Liver (tissue), 7 donors: ENCODE measurements at regions not wholly inside any gene's neighbourhood (a gene's known extent, or its start where the extent isn't known, plus 50 kb on each side); places are given as distances from the start of the nearest gene placed in this dataset.

ENCODE experiments used
- DNase-seq: peaks from one replicate; pipeline ENCODE4 v3.0.0-alpha.2; 2017; ENCODE audit warnings: low spot score
- H3K27ac ChIP-seq, 2 donors: one replicate each; pipeline ENCODE4 v1.7.0; 2013; ENCODE audit warnings: inconsistent platforms in 2 of 2, low read length in 2 of 2, control low read depth in 1 of 2, low read depth in 1 of 2, mild to moderate bottlenecking in 1 of 2
- H3K27me3 ChIP-seq, 4 donors: one replicate each; pipeline versions ENCODE4 v1.6.1 to v1.7.0; 2013; ENCODE audit warnings: low read length in 3 of 4, inconsistent platforms in 1 of 4, mild to moderate bottlenecking in 1 of 4, moderate library complexity in 1 of 4; ENCODE audit not compliant: control insufficient read depth in 4 of 4, insufficient read depth in 4 of 4
- H3K36me3 ChIP-seq, 4 donors: one replicate each; pipeline versions ENCODE4 v1.6.1 to v1.7.0; 2013; ENCODE audit warnings: low read length in 3 of 4, mild to moderate bottlenecking in 3 of 4, low read depth in 1 of 4, moderate library complexity in 1 of 4; ENCODE audit not compliant: control insufficient read depth in 4 of 4, insufficient read depth in 3 of 4
- H3K4me1 ChIP-seq, 4 donors: one replicate each; pipeline versions ENCODE4 v1.6.1 to v1.7.0; 2013; ENCODE audit warnings: low read length in 3 of 4, mild to moderate bottlenecking in 3 of 4, moderate library complexity in 1 of 4; ENCODE audit not compliant: control insufficient read depth in 4 of 4, insufficient read depth in 4 of 4
- H3K4me3 ChIP-seq, 3 donors: one replicate each; pipeline versions ENCODE4 v1.6.1 to v1.7.0; 2013; ENCODE audit warnings: low read length in 3 of 3, control low read depth in 1 of 3, low read depth in 1 of 3, mild to moderate bottlenecking in 1 of 3
- H3K9ac ChIP-seq, 2 donors: one replicate each; pipeline ENCODE4 v1.7.0; 2013; ENCODE audit warnings: low read length in 2 of 2, mild to moderate bottlenecking in 2 of 2, moderate library complexity in 2 of 2, control low read depth in 1 of 2, low read depth in 1 of 2
- H3K9me3 ChIP-seq, 4 donors: one replicate each; pipeline versions ENCODE4 v1.6.1 to v1.7.0; 2013; ENCODE audit warnings: low read length in 3 of 4; ENCODE audit not compliant: control insufficient read depth in 4 of 4
- HNF4G ChIP-seq: IDR thresholded peaks from 2 replicates; pipeline ENCODE4 v1.6.1; 2016; ENCODE audit warnings: antibody characterized with exemption
- NR2F2 ChIP-seq: IDR thresholded peaks from 2 replicates; pipeline ENCODE4 v1.6.1; 2016; ENCODE audit warnings: antibody characterized with exemption
- SP1 ChIP-seq: IDR thresholded peaks from 2 replicates; pipeline ENCODE4 v1.6.1; 2018; ENCODE audit warnings: antibody characterized with exemption, mild to moderate bottlenecking
- WGBS: extraction: QIAGEN DNeasy Blood & Tissue Kit; methylation state at CpG from one replicate; pipeline ENCODE4 v1.1.7; 2013; 5-methylcytosine and 5-hydroxymethylcytosine counted together
- donor health status: healthy.
- donor health status: healthy.
- donor health status: healthy.
- donor health status: healthy.

DNA sequence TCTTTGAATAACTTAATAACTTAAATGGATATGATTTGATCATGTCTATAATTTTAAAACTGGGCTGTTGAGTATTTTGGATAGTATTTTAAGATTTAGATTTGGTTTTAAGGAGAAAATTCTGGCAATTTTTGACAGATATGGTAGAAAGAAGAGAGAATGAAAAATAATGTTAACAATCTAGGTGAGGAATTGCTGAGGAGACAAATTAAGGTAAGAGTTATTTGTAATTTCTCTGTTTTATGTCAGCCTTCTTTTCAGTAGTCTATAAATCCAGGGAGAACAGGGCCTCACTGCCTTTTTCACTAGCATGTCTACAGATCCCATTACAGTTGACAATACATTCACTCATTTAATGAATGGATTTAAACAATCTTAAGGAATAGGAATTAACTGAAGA lies 144.7 kb downstream of the SERPINI1 start:
- TF ChIP-seq SP1 = no peak
- DNase-seq = no peak

GRCh38 chr3:167876620-167877281 lies 141.2 kb downstream of the SERPINI1 start:
- Histone ChIP-seq H3K27me3 (peaks cover 0 to 2% (median 0%) of the 10 kb centered on the region in 4 donors), H3K9ac (no peak overlapping the region), H3K36me3 (no peaks in the 10 kb centered on the region), H3K4me1 (no peaks in the 10 kb centered on the region), H3K27ac (no peak overlapping the region), H3K4me3 (no peak overlapping the region), H3K9me3 (no peaks in the 10 kb centered on the region)
- 58% methylated on average over 3 of the region's 3 CpGs for whole genome bisulfite sequencing
- DNase-seq = no peak
- peak; percentile 75 for TF ChIP-seq NR2F2
- no peak for TF ChIP-seq HNF4G

More for the DNA sequence above, 144.7 kb downstream of the SERPINI1 start:
- Histone ChIP-seq H3K9ac (no peak overlapping the region), H3K27ac (no peak overlapping the region), H3K27me3 (peaks cover 0 to 2% (median 0%) of the 10 kb centered on the region in 4 donors), H3K4me3 (no peak overlapping the region), H3K36me3 (no peaks in the 10 kb centered on the region), H3K9me3 (no peaks in the 10 kb centered on the region), H3K4me1 (peaks cover 0 to 2% (median 0%) of the 10 kb centered on the region in 4 donors)
